CD4-positive, alpha-beta T cell treated with Interleukin-6 for 4 hours (primary cell): ENCODE measurements at regions not wholly inside any gene's neighbourhood (a gene's known extent, or its start where the extent isn't known, plus 50 kb on each side); places are given as distances from the start of the nearest gene placed in this dataset.

Experiments
- DNase-seq: peaks from one replicate; pipeline ENCODE4 v3.0.0-alpha.2; 2020; ENCODE audit warnings: mixed read lengths

DNA sequence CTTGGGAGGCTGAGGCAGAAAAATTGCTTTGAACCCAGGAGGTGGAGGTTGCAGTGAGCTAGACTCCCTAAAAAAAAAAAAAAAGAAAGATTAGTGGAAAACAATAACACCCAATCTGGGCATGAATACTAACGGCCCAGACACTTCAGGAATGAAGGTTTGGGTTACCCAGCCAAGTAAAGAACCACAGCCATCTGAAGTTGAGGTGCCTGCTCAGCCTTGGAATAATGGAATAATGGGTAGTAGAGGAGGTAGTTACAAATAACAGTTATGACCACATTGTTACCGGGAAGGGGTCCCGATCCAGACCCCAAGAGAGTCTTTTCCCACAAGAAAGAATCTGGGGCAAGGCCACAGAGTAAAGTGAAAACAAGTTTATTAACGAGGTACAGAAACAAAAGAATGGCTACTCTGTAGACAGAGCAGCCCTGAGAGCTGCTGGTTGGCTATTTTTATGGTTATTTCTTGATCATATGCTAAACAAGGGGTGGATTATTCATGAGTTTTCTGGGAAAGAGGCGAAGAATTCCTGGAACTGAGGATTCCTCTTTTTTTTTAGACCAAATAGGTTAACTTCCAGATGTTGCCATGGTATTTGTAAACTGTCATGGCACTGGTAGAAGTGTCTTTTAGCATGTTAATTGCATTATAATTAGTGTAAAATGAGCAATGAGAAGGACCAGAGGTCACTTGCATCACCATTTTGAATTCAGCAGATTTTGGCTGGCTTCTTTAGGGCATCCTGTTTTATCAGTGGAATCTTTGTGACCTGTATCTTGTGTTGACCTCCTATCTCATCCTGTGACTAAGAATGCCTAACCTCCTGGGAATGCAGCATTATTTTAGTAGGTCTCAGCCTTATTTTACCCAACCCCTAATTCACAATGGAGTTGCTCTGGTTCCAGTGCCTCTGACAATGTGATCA lies 96.2 kb upstream of the HAAO start:
- no peak for DNase-seq

DNA sequence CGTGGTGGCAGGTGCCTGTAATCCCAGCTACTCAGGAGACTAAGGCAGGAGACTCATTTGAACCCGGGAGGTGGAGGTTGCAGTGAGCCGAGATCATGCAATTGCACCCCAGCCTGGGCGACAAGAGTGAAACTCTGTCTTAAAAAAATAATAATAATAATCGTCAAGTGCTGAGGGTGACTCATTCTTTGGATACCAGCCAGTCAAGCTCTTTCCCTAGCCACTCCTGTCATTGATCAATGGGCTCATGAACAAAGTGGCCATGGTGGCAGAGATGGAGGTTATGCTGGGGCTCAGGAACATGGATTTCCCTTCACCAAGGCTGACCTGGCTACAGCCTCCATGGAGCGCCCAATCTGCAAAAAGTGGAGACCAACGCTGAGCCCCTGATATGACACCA lies 94.5 kb upstream of the HAAO start:
- DNase-seq: no peak

DNA sequence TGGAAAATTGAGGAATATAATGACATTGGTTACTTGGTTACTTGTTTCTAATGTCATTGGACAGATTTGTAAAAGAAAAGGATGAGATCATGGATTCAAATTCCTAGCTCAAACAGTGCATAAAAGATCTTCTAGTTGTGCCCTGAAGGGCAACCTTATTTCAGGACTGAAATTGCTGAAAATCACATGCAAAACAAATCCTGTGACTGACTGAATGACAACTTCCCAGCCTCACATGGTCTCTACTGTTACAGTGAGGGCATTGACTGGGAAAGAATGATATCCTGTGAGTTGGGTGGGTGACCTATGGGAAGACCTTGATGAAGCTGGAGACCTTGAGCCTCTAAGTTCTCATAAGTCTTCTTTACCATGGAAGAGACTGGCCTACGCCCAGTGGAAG lies 90.4 kb upstream of the HAAO start:
- no peak for DNase-seq

DNA sequence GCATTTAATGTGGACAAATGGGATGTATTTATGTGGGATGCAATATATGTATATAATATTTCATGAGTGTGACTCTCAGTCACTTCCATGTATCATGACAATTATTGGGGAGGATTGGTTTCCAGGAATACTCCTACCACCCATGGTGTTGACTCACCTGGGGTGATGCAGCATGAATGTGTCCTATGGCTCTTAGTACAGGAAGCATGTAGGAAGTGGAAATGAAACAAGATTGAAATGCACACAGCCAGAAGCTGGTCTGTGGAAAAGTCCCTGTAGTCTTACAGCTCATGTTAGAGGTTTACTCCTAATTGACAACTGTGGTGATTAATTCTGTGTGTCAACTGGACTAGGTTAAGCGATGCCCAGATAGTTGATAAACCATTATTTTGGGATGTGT lies 89.3 kb upstream of the HAAO start:
- no peak for DNase-seq

DNA sequence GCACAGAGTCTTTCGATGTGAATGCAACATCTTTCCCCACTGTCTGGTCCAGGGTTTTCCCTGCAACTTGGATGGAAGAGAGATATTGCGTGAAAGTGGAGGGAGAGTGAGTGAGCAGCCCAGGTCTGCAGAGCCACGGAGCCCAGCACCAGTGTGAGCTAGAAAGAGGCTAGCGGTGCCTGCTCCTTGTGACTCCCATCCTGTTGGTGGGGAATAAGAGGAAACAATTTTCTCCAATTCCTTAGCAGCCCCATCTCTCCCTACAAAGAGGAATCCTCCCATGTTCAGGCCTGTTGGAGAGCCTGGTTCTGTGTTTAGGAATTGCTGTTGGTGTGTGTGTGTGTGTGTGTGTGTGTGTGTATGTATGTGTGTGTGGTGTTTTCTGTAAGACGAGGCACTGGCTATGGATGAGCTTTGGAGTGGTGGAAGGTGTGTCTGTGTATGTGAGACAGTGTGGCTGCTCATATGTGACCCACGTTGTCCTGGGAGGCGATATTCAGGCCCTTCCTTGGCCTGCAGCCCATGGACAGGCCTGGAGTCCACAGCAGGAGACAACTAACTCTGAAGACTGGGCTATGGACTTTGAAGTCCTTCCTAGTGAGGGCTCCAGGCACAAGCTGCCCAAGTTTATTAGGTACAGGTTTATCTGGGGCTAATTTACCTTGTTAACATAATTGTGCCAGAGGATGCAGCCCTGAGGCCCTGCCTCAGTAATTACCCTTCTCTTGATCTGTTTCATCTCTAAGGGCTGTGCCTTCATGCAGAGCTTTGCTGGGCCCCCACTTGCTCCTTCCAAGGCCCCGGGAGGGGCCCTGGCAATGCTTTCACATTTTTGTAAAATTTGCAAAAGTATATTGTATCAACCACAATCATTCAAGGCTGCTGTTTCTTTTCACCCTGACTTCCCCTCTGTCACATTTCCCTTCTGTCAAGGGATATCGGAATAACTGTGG lies 88.6 kb upstream of the HAAO start:
- DNase-seq: no peak

DNA sequence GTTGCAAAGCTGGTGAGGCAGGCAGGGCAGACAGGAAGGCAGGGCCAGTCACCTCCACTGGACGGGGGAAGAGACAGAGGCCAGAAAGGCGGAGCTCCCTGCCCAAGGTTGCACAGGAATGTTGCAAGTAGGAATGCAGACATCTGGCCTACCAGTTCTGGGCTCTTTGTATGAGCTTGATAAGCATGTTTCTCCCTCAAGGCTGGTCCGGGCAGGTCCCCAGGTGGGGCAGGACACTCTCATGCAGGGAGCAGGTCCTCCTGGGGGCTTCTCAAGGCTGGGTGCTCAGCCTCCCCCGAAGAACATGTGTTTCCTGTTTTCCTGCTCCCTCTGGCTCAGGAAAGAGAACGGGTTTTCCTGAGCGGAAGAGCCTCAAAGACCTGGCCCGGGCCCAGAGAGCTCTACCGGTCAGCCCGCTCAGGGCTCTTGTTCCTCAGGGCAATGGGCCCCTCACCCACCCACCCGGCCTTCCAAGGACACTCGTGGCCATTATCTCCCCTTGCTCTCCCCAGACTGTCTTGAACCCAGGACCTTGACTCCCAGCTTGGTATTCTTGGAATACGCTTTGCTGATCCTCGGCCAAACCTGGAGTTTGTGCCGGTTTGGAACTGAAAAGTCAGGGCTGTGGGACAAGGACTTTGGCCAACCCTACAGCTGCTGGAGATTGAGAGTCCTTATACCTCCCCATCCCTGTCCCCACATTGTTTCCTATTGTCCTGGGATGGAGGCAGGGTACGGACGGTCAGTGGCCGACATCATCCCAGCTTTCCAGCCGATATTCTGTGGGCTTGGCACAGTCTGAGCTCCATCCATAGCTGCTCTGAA lies 87.7 kb upstream of the HAAO start:
- no peak for DNase-seq

DNA sequence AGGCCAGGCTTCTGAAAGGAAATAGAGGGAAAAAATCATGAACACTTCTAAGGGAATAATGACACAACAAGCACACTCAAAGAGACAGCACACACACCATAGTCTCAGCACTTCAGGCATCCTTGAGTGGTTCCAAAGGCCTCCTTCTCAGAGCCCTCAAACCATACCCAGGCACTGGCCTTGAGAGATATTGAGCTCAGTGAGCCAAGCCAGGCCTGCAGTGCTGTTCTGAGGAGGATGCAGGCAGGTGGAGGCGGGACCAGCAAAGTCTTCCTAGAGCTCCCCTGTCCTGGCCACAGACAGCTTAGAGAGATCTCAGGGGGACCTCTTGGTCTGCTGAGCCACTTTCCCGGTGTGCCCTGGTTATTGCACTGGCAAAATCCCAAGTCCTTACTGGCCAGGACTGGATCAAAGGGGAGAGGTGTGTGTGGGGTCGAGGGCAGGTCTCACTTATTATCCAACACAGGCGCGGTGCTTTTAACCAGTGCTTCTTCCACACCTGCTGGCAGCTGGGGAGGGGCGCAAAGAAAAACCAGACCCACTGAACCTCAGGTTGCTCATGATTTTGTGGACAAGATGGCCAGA lies 86.8 kb upstream of the HAAO start:
- no peak for DNase-seq

DNA sequence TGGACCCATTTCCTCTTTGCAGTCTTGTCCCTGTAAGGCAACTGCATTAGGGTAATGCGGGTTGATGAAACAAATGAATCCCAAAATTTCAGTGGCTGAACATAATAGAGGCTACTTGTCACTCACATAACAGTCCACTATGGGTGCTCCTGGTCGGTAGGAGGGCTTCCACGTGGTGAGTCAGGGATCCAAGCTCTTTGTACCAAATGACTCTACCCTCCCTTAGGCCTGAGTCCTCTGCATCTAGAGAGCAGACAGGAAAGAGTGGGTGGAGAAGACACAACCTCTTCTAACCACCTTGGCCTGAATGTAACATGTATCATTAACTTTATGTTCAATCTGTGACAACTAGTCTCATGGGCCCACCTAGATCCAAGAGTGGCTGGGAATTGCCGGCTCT lies 86.2 kb upstream of the HAAO start:
- DNase-seq: no peak

DNA sequence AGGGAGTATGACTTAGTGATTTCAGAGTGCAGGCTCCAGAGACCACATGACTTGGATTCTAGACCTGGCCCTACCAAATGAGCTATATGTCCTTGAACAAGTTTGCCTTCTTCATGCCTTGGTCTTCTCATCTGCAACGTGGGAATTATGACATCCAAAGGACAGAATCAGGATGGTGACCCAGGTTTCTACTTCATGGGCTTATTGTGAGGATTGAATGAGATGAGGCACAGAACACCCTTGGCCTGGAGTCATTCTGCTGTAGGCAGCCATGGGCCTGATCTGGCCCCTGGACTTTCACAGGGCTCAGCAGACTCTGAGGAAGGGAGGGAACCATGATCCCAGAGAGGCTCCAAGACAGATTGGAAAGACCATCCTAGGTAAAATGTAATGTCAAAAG lies 85.6 kb upstream of the HAAO start:
- no peak for DNase-seq

DNA sequence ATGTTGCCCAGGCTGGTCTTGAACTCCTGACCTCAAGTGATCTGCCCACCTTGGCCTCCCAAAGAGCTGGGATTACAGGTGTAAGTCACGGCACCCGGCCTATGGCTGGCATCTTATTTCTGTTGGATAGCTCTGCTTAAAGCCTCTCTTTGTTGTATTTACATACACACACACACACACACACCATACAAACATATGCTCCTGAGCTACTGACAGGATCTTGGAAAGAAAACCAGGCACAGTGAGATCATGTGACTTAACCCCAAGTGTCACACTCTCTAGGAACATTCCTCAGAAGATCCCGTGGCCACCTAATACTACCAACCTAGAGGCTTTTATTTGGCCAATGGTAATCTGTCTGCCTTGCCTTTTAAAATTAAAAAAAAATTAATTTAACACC lies 85.1 kb upstream of the HAAO start:
- DNase-seq: no peak

DNA sequence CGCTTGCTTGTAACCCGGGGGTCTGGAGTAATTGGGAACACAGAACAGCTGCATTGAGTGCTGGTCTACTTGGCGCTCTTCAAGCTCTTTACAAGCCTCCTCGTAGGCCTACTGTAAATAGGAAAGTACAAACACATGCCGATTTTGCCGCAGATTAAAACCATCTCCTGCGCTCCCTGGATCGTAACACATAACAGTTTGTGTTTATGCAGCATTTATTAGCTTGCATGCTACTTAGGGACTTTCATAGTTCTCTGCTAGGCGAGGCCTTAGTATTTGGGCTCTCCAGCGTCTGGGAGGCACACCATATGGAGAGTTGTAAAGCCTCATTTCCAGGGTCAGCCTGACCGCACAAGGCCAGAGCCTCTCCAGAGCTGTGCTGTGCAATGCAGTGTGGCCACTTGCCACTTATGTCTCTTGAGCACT lies 84.0 kb upstream of the HAAO start:
- no peak for DNase-seq

DNA sequence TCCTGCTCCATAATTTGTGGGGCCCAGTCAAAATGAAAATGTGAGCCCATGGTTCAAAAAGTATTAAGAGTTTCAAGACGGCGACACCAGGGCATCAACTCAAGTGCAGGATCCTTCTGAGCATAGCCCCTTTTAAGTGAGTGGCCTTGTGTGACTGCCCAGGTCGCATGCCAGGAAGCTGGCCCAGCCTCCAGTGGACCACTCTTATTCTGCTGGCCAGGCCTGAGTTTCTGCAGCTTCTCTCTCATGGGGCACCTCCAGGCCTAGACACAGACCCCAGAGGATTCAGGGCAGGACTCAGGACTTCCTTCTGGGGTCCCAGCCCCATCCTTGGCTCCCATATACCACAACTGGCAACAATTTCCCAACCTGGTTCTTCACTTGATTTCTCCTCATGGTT lies 83.5 kb upstream of the HAAO start:
- no peak for DNase-seq

DNA sequence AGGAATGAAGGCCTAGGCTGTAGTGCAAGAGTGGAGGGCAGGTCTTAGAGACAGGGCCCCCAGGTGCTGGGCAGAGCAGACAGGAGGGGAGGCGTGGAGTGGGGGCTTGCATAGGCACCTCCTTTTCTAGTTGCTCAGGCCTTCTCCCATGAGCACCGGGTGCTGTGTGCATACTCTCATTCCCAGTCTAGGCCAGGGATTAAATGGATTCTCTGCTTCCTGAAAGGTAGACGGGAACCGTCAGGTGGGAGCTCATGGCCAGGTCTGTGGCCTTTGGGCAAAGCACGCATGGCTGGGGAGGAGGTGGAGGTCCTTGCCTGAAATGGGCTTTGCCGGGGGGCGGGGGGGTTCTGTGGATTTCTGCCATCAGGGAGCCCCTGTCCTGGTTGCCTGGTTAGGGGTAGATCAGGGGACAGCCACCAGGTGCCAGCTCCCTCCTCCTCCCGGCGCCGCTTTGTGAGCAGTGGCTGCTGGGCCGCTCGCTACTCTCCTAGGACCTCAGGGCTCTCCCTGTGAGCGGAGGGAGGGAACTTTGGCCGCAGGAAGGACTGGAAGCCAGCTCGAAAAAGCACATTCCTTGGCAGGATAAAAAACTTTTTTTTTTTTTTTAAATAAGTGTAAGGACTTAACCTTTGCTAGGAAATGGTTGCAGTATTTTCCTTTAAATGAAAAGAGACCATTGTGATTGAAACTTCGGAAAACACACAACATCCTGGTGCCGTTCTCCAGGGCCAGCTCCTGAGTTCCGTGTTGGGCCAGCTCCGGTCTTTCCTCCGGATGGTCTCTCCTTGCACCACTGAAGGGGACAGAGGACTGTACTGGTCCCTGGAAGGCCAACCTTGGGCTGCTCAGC lies 82.8 kb upstream of the HAAO start:
- DNase-seq: no peak

DNA sequence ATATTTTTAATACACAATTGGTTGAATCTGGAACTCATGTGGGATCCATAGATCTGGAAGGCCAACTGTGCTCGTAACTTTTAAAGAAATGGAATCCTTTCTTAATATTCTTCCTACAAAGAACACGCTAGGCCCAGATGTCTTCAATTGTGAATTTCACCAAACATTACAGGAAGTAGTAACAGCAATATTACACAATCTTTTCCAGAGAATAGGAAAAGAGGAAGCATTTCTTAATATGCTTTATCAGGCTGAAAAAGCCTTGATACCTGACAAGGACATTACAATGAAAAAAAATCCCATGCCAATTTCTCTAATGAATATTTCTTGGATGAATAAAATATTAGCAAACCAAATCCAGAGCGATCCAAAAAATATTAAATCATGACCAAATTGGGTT lies 80.3 kb upstream of the HAAO start:
- DNase-seq: no peak

DNA sequence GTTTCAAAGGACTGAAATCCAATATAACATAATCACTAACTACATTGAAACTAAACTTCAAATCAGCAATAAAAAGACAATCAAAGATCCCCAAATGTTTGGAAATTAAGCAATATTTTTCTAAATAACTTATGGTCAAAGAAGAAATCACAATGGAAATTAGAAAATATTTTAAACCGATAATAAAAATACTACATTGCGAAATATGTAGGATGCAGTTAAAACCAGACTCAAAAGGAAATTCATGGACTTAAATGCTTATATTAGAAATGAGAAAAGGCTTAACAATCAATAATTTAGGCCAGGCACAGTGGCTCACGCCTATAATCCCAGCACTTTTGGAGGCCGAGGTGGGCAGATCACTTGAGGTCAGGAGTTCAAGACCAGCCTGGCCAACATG lies 79.0 kb upstream of the HAAO start:
- no peak for DNase-seq

DNA sequence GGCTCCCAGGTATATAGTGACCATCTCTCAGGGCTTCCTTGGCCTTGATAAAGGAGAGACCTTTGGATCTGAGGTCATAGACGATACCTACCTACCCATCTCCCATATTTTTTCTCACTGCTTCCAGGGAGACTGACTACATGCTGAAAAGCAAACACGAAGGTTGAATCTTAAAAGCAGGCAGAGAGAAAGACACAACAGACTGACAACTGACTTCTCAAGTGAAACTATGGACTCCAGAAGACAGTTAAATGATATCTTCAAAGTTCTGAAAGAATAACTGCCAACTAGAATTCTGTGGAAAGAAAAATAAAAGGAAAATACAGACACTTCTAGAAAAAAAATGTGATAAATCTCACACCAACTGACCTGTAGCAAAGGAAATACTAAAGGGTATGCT lies 76.5 kb upstream of the HAAO start:
- DNase-seq: no peak

DNA sequence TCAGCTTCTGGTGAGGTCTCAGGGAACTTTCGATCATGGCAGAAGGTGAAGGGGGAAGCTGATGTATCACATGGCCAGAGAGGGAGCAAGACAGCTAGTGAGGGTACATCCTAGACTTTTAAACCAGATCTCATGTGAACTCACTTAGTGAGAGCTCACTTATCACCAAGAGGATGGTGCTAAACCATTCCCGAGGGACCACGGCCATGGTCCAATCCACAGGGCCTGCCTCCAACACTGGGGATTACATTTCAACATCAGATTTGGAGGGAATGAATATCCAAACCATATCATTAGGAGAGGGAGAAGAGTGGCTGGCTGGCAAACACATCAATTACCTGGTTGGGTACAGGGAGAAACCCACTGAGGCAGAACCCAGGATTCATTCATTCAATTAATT lies 75.7 kb upstream of the HAAO start:
- no peak for DNase-seq

DNA sequence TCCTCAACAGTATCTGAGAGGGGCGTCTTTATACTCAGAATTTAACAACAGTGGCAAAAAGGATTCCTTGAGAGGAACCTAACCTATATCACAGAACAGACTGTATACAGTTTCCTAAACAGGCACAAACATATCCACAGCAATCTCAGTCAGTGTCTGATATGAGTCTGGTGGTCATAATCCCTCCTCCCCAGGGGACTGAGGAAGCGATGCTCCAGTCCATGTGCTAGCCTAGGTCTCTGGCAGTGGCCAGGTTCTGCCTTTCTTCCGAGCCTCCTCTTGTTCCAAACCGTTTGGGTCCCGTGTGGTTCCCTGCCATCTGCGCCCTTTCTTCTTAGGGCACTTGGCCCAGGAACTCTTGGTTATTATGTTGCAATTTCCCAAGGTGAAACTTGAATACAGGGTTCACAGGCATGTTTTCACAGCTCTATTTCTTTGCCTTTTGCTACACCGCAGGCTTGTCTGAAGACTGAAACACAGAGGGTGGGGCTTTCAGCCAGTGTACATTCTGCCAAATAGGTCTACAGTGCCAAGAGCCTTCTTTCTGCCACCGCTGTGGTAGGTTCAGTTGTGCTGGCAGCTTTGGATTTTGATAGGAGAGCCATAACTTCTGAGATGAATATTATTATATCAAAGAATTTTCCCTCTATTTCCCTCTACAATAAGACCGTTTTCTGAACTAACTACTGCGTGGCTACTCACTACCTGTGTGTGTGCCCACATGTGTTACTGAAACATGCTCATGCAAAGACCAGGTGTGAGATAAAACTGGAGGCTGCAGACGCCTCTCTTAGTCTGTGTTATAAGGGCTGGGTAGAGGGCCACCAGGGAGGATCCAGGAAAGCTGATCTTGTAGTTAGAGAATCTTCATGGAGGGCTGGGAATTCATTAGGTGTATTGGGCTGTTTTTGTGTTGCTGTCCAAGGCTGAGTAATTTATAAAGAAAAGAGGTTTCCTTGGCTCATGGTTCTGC lies 75.0 kb upstream of the HAAO start:
- no peak for DNase-seq

DNA sequence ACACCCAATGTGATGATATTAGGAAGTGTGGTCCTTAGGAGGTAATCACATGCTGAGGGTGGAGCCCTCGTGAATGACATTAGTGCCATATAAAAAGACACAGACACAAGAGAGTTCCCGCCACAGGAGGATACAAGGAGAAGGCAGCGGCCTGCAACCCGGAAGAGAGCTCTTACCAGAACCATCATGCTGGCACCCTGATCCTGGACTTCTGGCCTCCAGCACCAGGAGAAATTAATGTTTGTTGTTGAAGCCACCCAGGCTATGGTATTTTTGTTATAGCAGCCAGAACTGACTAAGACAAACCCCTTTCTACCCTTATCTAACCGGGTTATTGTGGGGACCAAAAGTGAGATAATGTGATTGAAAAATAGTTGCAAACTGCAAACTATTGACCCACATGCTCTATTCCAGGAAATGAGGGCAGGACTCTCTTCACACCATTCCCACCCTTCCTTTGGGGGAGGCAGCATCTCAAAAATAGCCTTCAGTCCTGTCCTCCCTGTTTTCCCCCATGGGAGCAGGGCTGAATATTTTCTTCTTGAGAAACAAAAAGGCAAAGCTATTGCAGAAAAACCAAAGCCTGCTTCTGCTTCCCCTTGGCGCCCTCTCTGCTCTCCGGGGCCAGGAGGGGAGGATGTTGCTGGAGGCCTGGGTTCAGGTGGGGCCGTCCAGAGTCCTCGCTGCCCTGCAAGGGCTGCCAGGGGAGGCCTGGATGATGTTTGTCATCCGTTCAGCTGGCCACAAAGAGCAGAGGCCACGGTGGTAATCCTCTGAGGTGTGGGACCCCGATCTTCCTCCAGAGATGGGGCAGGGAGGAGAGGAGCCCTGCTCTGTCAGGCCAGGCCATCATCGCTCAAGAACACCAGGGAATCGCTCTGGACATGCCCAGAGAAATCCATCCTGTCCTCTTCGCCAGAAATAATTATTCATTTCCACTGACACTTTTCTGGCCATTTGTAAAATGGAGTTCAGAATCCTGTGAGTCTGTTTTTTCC lies 73.8 kb upstream of the HAAO start:
- DNase-seq: no peak
